ENCODE measurements at regions not wholly inside any gene's neighbourhood (a gene's known extent, or its start where the extent isn't known, plus 50 kb on each side); places are given as distances from the start of the nearest gene placed in this dataset.

DNA sequence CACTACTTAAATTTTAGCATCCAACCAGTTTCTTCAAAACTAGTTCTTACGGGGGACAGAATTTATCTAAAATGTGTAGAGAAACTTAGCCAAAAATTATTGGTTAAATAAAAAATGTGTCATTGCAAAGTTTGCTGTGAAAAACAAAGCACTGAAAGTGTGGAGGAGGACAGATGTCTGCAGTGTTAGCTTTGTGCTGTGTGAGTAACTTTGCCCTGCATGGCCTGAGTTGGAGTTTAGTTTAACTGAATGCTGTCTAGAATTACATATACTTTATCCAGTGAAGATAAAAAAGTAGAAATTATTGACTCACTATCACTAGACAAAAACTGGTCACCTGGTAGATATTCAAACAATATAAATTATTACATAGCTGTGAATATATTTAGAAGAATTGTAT is 1225.2 kb upstream of the CELF4 start:
- no peaks in the 10 kb centered on the region for H3K9me2 ChIP-seq (ENCODE audit: insufficient read depth, low read length)
- no peak overlapping the region for H2AFZ ChIP-seq (ENCODE audit: low read length)
- ChIA-PET CTCF (ENCODE audit: unreplicated experiment) (no interaction called here), POLR2A (no interaction called here)
- no peaks in the 10 kb centered on the region for H3K4me1 ChIP-seq (ENCODE audit: insufficient read depth, low read length, poor library complexity, severe bottlenecking)
- H3K27ac ChIP-seq (ENCODE audit: low read depth, low read length, poor library complexity, severe bottlenecking), result no peak overlapping the region
- intact Hi-C loops (cut with micrococcal nuclease; ENCODE audit: unreplicated experiment), result no loop called here
- no peaks in the 10 kb centered on the region for H3K36me3 ChIP-seq (ENCODE audit: insufficient read depth, low read length)
- TF ChIP-seq EZH2phosphoT487 (IDR thresholded peaks at IDR 0.05; ENCODE audit: borderline replicate concordance, low read depth, low read length), result no peak
- TF ChIP-seq, protein P1, sequence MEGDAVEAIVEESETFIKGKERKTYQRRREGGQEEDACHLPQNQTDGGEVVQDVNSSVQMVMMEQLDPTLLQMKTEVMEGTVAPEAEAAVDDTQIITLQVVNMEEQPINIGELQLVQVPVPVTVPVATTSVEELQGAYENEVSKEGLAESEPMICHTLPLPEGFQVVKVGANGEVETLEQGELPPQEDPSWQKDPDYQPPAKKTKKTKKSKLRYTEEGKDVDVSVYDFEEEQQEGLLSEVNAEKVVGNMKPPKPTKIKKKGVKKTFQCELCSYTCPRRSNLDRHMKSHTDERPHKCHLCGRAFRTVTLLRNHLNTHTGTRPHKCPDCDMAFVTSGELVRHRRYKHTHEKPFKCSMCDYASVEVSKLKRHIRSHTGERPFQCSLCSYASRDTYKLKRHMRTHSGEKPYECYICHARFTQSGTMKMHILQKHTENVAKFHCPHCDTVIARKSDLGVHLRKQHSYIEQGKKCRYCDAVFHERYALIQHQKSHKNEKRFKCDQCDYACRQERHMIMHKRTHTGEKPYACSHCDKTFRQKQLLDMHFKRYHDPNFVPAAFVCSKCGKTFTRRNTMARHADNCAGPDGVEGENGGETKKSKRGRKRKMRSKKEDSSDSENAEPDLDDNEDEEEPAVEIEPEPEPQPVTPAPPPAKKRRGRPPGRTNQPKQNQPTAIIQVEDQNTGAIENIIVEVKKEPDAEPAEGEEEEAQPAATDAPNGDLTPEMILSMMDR (conservative IDR thresholded peaks at IDR 0.05; ENCODE audit: low read length), result no peak
- no peaks in the 10 kb centered on the region for H4K20me1 ChIP-seq (ENCODE audit: insufficient read depth, low read length)
- H3K79me2 ChIP-seq (ENCODE audit: insufficient read depth, low read depth, low read length), result no peaks in the 10 kb centered on the region
- no peak for DNase-seq (ENCODE audit: low spot score)
- no peak overlapping the region for H3K4me3 ChIP-seq (ENCODE audit: low read depth, low read length, poor library complexity, severe bottlenecking)
- H3K4me2 ChIP-seq (ENCODE audit: low read length), result no peak overlapping the region
- BruUV-seq (replicated peaks), result no TSS peak
- H3K9me3 ChIP-seq (ENCODE audit: low read length), result no peaks in the 10 kb centered on the region

DNA sequence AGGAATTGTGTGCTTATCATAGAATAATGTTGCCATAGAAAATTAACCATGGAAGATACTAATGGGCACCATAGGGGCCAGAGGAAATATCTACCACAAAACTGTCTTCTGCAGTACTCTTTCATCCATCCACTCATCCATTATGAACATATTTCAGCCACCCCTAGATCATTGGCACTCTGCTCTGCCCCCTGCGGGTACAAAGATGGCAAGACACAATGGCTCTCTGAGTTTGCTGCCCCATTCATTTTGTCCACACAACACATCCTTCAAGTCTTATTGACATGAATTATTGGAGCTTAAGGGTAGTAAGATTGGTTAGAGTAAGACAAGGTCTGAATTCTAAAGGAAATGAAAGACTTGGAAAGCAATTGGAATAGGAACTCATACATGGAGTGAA is 1224.7 kb upstream of the CELF4 start:
- H3K4me2 ChIP-seq (ENCODE audit: low read length), result no peak overlapping the region
- no peak for DNase-seq (ENCODE audit: low spot score)
- POLR2A ChIA-PET, result no interaction called here
- H3K9me2 ChIP-seq (ENCODE audit: insufficient read depth, low read length), result no peaks in the 10 kb centered on the region
- intact Hi-C loops (cut with micrococcal nuclease; ENCODE audit: unreplicated experiment), result no loop called here
- no peak overlapping the region for H3K27ac ChIP-seq (ENCODE audit: low read depth, low read length, poor library complexity, severe bottlenecking)
- no peaks in the 10 kb centered on the region for H3K9me3 ChIP-seq (ENCODE audit: low read length)
- CTCF ChIA-PET (ENCODE audit: unreplicated experiment), result no interaction called here
- H3K4me1 ChIP-seq (ENCODE audit: insufficient read depth, low read length, poor library complexity, severe bottlenecking), result no peaks in the 10 kb centered on the region
- H3K4me3 ChIP-seq (ENCODE audit: low read depth, low read length, poor library complexity, severe bottlenecking), result no peak overlapping the region
- no peak overlapping the region for H2AFZ ChIP-seq (ENCODE audit: low read length)
- no peaks in the 10 kb centered on the region for H3K79me2 ChIP-seq (ENCODE audit: insufficient read depth, low read depth, low read length)
- no peaks in the 10 kb centered on the region for H3K36me3 ChIP-seq (ENCODE audit: insufficient read depth, low read length)
- no peaks in the 10 kb centered on the region for H4K20me1 ChIP-seq (ENCODE audit: insufficient read depth, low read length)
- no peak for TF ChIP-seq EZH2phosphoT487 (IDR thresholded peaks at IDR 0.05; ENCODE audit: borderline replicate concordance, low read depth, low read length)
- TF ChIP-seq, protein P1 (conservative IDR thresholded peaks at IDR 0.05; ENCODE audit: low read length), result 0 out of 2 replicates have a peak, but pooled peaks have one; percentile 12
- BruUV-seq (replicated peaks), result no TSS peak

DNA sequence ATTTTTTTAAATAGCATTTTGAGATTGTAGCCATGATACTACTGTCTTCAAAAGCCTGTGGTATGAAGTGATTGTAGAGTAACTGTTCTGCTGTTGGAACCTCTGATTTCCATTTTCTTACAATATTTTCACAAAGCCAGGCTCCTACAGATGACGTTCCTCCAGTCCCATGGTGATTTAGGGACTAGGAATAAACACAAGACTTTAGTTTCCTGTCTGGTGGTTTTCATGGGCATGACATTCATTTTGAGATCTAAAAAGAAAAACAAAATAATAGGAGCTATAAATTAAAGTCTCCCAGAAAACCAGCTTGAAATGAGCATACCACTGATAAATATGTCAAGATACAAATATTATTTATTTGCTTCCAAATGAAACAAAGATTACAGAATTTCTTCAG is 1223.5 kb upstream of the CELF4 start:
- Histone ChIP-seq H3K9me3 (ENCODE audit: low read length) (no peaks in the 10 kb centered on the region), H4K20me1 (ENCODE audit: insufficient read depth, low read length) (no peaks in the 10 kb centered on the region), H2AFZ (ENCODE audit: low read length) (no peak overlapping the region), H3K4me2 (ENCODE audit: low read length) (no peak overlapping the region), H3K4me1 (ENCODE audit: insufficient read depth, low read length, poor library complexity, severe bottlenecking) (no peaks in the 10 kb centered on the region), H3K9me2 (ENCODE audit: insufficient read depth, low read length) (no peaks in the 10 kb centered on the region), H3K79me2 (ENCODE audit: insufficient read depth, low read depth, low read length) (no peaks in the 10 kb centered on the region), H3K4me3 (ENCODE audit: low read depth, low read length, poor library complexity, severe bottlenecking) (no peak overlapping the region), H3K36me3 (ENCODE audit: insufficient read depth, low read length) (no peaks in the 10 kb centered on the region), H3K27ac (ENCODE audit: low read depth, low read length, poor library complexity, severe bottlenecking) (no peak overlapping the region)
- CTCF ChIA-PET (ENCODE audit: unreplicated experiment), result no interaction called here
- no peak for TF ChIP-seq EZH2phosphoT487 (IDR thresholded peaks at IDR 0.05; ENCODE audit: borderline replicate concordance, low read depth, low read length)
- TF ChIP-seq, protein P1 (conservative IDR thresholded peaks at IDR 0.05; ENCODE audit: low read length), result no peak
- no TSS peak for BruUV-seq (replicated peaks)
- intact Hi-C loops (cut with micrococcal nuclease; ENCODE audit: unreplicated experiment), result no loop called here
- no peak for DNase-seq (ENCODE audit: low spot score)
- POLR2A ChIA-PET, result interaction anchor here (0.6 kb wide), 1 partner anchor 469 kb away, joined by 4 read pairs; no protein-coding TSS in a partner anchor
